ENCODE measurements at regions not wholly inside any gene's neighbourhood (a gene's known extent, or its start where the extent isn't known, plus 50 kb on each side); places are given as distances from the start of the nearest gene placed in this dataset.

GRCh38 chr3:95148107-95148506 lies 1085.2 kb downstream of the NSUN3 start:
- in situ Hi-C loops (cut with HindIII; ENCODE audit: low pct_unique_long_range_greater_than_20kb, low sequenced_read_pairs), result no loop called here
- TF ChIP-seq JUND (IDR thresholded peaks at IDR 0.05; ENCODE audit: low read depth), result no peak
- DNase-seq (ENCODE audit: low read depth in 1 of 2, low spot score in 1 of 2), result no peak

GRCh38 chr3:95151590-95151989 lies 1088.7 kb downstream of the NSUN3 start:
- no peak for TF ChIP-seq JUND (IDR thresholded peaks at IDR 0.05; ENCODE audit: low read depth)
- no peak for DNase-seq (ENCODE audit: low read depth in 1 of 2, low spot score in 1 of 2)
- in situ Hi-C loops (cut with HindIII; ENCODE audit: low pct_unique_long_range_greater_than_20kb, low sequenced_read_pairs), result no loop called here

- in situ Hi-C loops (cut with HindIII; ENCODE audit: low pct_unique_long_range_greater_than_20kb, low sequenced_read_pairs), result no loop called here
- DNase-seq (ENCODE audit: low read depth in 1 of 2, low spot score in 1 of 2), result peak; percentile 3 to 73
- no peak for TF ChIP-seq JUND (IDR thresholded peaks at IDR 0.05; ENCODE audit: low read depth)
Measured at GRCh38 chr3:95154766-95155165, 1091.9 kb downstream of the NSUN3 start.

- in situ Hi-C loops (cut with HindIII; ENCODE audit: low pct_unique_long_range_greater_than_20kb, low sequenced_read_pairs), result no loop called here
- no peak for DNase-seq (ENCODE audit: low read depth in 1 of 2, low spot score in 1 of 2)
- TF ChIP-seq JUND (IDR thresholded peaks at IDR 0.05; ENCODE audit: low read depth), result no peak
Measured at GRCh38 chr3:95162794-95163193, 1099.9 kb downstream of the NSUN3 start.

- DNase-seq (ENCODE audit: low read depth in 1 of 2, low spot score in 1 of 2), result no peak
- TF ChIP-seq JUND (IDR thresholded peaks at IDR 0.05; ENCODE audit: low read depth), result no peak
- in situ Hi-C loops (cut with HindIII; ENCODE audit: low pct_unique_long_range_greater_than_20kb, low sequenced_read_pairs), result no loop called here
Measured at GRCh38 chr3:95167748-95168147, 1104.9 kb downstream of the NSUN3 start.

- DNase-seq (ENCODE audit: low read depth in 1 of 2, low spot score in 1 of 2), result no peak
- no peak for TF ChIP-seq JUND (IDR thresholded peaks at IDR 0.05; ENCODE audit: low read depth)
- in situ Hi-C loops (cut with HindIII; ENCODE audit: low pct_unique_long_range_greater_than_20kb, low sequenced_read_pairs), result no loop called here
Measured at GRCh38 chr3:95168526-95168925, 1105.7 kb downstream of the NSUN3 start.

GRCh38 chr3:95172164-95172943 lies 1109.5 kb downstream of the NSUN3 start:
- DNase-seq (ENCODE audit: low read depth in 1 of 2, low spot score in 1 of 2), result peak in 1 of 2 experiments; percentile 13
- in situ Hi-C loops (cut with HindIII; ENCODE audit: low pct_unique_long_range_greater_than_20kb, low sequenced_read_pairs), result no loop called here
- TF ChIP-seq JUND (IDR thresholded peaks at IDR 0.05; ENCODE audit: low read depth), result no peak

GRCh38 chr3:95177096-95177495 lies 1114.2 kb downstream of the NSUN3 start:
- no peak for TF ChIP-seq JUND (IDR thresholded peaks at IDR 0.05; ENCODE audit: low read depth)
- in situ Hi-C loops (cut with HindIII; ENCODE audit: low pct_unique_long_range_greater_than_20kb, low sequenced_read_pairs), result no loop called here
- DNase-seq (ENCODE audit: low read depth in 1 of 2, low spot score in 1 of 2), result no peak

GRCh38 chr3:95184038-95184437 lies 1121.2 kb downstream of the NSUN3 start:
- TF ChIP-seq JUND (IDR thresholded peaks at IDR 0.05; ENCODE audit: low read depth), result no peak
- in situ Hi-C loops (cut with HindIII; ENCODE audit: low pct_unique_long_range_greater_than_20kb, low sequenced_read_pairs), result no loop called here
- DNase-seq (ENCODE audit: low read depth in 1 of 2, low spot score in 1 of 2), result no peak

GRCh38 chr3:95189348-95189747 lies 1126.5 kb downstream of the NSUN3 start:
- in situ Hi-C loops (cut with HindIII; ENCODE audit: low pct_unique_long_range_greater_than_20kb, low sequenced_read_pairs), result no loop called here
- TF ChIP-seq JUND (IDR thresholded peaks at IDR 0.05; ENCODE audit: low read depth), result no peak
- no peak for DNase-seq (ENCODE audit: low read depth in 1 of 2, low spot score in 1 of 2)

- no peak for TF ChIP-seq JUND (IDR thresholded peaks at IDR 0.05; ENCODE audit: low read depth)
- DNase-seq (ENCODE audit: low read depth in 1 of 2, low spot score in 1 of 2), result no peak
- in situ Hi-C loops (cut with HindIII; ENCODE audit: low pct_unique_long_range_greater_than_20kb, low sequenced_read_pairs), result no loop called here
Measured at GRCh38 chr3:95197661-95198060, 1134.8 kb downstream of the NSUN3 start.

GRCh38 chr3:95200384-95200783 lies 1137.5 kb downstream of the NSUN3 start:
- no peak for TF ChIP-seq JUND (IDR thresholded peaks at IDR 0.05; ENCODE audit: low read depth)
- in situ Hi-C loops (cut with HindIII; ENCODE audit: low pct_unique_long_range_greater_than_20kb, low sequenced_read_pairs), result no loop called here

GRCh38 chr3:95210878-95211277 lies 1148.0 kb downstream of the NSUN3 start:
- in situ Hi-C loops (cut with HindIII; ENCODE audit: low pct_unique_long_range_greater_than_20kb, low sequenced_read_pairs), result no loop called here
- no peak for TF ChIP-seq JUND (IDR thresholded peaks at IDR 0.05; ENCODE audit: low read depth)
- DNase-seq (ENCODE audit: low read depth in 1 of 2, low spot score in 1 of 2), result no peak

More at GRCh38 chr3:95200384-95200783, 1137.5 kb downstream of the NSUN3 start:
- no peak for DNase-seq (ENCODE audit: low read depth in 1 of 2, low spot score in 1 of 2)

GRCh38 chr3:95212117-95212516 lies 1149.3 kb downstream of the NSUN3 start:
- TF ChIP-seq JUND (IDR thresholded peaks at IDR 0.05; ENCODE audit: low read depth), result no peak
- in situ Hi-C loops (cut with HindIII; ENCODE audit: low pct_unique_long_range_greater_than_20kb, low sequenced_read_pairs), result no loop called here
- no peak for DNase-seq (ENCODE audit: low read depth in 1 of 2, low spot score in 1 of 2)

Measured in T47D (cell line).